H1 (cell line): ENCODE measurements at regions not wholly inside any gene's neighbourhood (a gene's known extent, or its start where the extent isn't known, plus 50 kb on each side); places are given as distances from the start of the nearest gene placed in this dataset.

ENCODE experiments used
- CREB1 ChIP-seq: IDR thresholded peaks from 2 replicates; pipeline ENCODE4 v1.6.1; 2012; ENCODE audit warnings: inconsistent platforms
- EZH2 ChIP-seq: fragments of 200-600 bp; sonication (generic); IDR thresholded peaks from 2 replicates; pipeline ENCODE4 v1.7.1; 2012; ENCODE audit warnings: low read depth, mild to moderate bottlenecking, moderate library complexity, low read length, inconsistent platforms; ENCODE audit not compliant: severe bottlenecking
- POLR2A ChIP-seq, 2 experiments: IDR thresholded peaks; 1 replicate in 1 of 2; 2 replicates in 1 of 2; pipeline ENCODE4 v1.6.1; 2011; ENCODE audit warnings: low read depth in 2 of 2, low read length in 2 of 2, mild to moderate bottlenecking in 2 of 2; ENCODE audit errors: control extremely low read depth in 1 of 2
- TF ChIP-seq, protein P1 (sequence below), 3 experiments: IDR thresholded peaks; 1 replicate in 2 of 3; 2 replicates in 1 of 3; pipeline versions ENCODE4 v1.5.1 to v1.6.1; 2011; ENCODE audit warnings: low read length in 3 of 3, mild to moderate bottlenecking in 3 of 3, inconsistent platforms in 2 of 3, low read depth in 1 of 3, moderate library complexity in 1 of 3; ENCODE audit not compliant: insufficient read depth in 1 of 3; ENCODE audit errors: control extremely low read depth in 1 of 3

DNA sequence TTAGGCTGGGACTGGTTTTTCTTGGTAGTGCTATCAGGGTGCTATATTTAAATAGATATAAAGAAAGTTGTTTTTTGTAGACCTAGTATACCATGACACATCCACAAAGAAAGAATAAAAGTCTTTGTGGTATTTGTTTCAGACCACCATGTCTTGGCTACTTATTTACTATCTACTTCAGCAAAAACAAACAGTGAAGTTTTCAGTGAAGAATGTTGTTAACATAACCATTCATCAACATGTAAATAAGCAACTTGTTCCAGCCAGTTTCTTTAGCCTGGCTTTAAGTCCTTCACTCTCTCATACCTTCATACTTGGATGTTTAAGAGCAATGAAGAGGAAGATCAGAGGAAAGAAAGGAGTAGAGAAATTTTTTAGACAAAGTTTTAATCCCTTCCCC, 624.1 kb downstream of the CD109 start:
- TF ChIP-seq POLR2A (IDR thresholded peaks at IDR 0.05; ENCODE audit: control extremely low read depth in 1 of 2, low read depth in 2 of 2, low read length in 2 of 2) (no peak), CREB1 (no peak), EZH2 (no peak)
- TF ChIP-seq, protein P1, sequence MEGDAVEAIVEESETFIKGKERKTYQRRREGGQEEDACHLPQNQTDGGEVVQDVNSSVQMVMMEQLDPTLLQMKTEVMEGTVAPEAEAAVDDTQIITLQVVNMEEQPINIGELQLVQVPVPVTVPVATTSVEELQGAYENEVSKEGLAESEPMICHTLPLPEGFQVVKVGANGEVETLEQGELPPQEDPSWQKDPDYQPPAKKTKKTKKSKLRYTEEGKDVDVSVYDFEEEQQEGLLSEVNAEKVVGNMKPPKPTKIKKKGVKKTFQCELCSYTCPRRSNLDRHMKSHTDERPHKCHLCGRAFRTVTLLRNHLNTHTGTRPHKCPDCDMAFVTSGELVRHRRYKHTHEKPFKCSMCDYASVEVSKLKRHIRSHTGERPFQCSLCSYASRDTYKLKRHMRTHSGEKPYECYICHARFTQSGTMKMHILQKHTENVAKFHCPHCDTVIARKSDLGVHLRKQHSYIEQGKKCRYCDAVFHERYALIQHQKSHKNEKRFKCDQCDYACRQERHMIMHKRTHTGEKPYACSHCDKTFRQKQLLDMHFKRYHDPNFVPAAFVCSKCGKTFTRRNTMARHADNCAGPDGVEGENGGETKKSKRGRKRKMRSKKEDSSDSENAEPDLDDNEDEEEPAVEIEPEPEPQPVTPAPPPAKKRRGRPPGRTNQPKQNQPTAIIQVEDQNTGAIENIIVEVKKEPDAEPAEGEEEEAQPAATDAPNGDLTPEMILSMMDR (IDR thresholded peaks at IDR 0.05; ENCODE audit: control extremely low read depth in 1 of 3, insufficient read depth in 1 of 3, low read depth in 1 of 3, low read length in 3 of 3) = no peak
